ENCODE measurements at regions not wholly inside any gene's neighbourhood (a gene's known extent, or its start where the extent isn't known, plus 50 kb on each side); places are given as distances from the start of the nearest gene placed in this dataset.
"Not testable (repeated sequence)": the region's sequence is repeated elsewhere in the genome, so short reads cannot be mapped to it uniquely, and the experiment has no call there.

DNA sequence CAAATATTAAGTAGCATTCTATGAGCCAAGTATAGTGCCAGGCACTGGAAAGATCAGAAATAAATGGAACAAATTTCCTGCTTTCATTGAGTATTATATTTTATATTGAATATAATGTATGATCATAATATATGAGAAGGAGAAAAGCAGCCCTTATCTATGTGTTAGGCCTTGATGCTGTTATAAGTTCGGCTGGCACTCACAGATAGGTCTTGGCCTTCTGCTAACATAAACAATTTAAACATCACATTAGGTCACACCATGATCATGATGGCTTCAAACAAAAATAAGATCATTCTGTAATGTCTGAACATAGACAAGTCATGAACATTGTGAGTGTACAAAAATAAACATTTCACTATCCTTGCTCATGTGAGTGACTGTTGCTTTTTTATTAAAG is 584.0 kb upstream of the ZNF385D start:
- DNase-seq = no peak

DNA sequence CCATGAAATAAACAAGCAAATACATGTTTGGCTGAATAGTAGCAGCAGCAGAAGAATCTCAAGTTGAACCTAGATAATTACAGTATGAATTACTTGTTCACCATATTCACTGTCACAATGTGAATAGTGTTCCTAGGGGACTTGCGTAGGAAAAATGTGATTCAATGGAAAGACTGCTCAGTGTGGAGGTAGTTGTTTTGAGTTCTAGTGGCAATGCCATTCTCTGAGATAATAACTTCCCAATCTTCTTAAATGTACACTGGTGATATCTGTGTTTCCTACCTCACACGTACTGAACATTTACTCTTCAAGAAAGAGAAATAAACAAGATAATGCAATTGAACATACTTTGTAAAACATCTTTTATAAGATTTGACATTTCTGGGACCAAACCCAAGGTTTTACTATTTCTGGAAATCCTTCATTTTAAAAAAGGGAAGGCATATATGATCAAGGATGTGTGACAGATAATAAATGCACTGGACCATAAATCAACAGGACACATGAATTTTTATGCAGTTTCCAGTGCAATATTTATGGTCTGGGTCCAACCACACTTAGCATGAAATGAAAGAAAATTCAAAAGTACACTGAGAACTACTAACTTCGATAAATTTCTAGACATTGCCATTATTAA is 598.3 kb upstream of the ZNF385D start:
- no peak for DNase-seq

DNA sequence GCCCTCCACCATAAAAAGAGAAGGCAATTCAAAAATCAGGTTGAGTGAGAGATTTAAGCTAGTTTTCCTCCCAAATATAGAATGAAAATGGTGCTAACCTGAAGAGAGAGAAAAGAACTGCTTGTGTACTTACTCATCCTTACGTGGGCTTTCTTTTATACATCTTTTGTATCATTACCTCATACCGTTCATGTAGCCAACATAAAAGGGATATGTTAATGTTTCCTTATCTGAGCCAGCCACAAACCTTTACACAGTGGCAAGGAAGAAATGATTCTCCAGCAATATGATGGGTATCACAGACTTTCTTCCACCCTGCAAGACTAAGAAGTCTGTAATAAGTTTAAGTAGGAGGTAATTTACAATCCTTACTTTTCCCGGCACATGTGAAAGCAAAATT is 600.8 kb upstream of the ZNF385D start:
- no peak for DNase-seq

DNA sequence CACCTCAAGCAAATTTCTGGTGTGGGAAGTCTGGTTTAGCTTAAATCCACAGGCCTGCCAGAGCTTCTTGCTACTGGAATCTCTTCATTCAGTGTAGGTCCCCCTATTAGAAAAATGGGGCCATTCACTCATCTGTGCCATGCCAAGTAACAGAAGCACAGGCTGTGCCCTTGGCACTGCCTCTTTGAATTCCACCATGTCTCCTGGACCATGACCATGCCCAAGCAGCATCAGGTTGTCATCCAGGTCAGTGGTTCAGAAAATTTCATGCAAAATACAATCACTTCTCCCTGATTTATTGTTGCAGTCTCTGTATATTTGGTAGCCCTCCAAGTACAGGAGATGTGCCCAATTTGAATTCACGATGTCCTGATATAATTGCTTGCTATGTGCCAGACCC is 602.1 kb upstream of the ZNF385D start:
- DNase-seq = no peak

DNA sequence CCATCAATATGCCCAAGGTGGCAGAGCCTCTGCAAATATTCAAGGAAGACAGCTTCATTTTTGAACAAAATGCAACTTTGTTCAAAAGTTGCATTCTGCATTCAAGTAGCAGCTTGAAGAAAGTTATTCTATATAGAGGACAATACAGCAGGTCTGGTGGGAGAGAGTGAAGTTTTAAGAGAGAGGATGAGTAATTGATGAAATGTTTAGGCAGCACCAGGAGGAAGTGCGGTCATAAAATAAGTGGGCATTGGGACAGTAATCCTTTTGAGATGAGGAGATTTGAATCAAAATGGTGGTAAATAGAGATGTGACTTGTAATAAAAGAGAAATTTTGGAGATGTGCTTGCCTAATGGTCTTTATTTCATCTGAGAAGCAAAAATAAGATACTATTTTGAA is 607.3 kb upstream of the ZNF385D start:
- DNase-seq = no peak

DNA sequence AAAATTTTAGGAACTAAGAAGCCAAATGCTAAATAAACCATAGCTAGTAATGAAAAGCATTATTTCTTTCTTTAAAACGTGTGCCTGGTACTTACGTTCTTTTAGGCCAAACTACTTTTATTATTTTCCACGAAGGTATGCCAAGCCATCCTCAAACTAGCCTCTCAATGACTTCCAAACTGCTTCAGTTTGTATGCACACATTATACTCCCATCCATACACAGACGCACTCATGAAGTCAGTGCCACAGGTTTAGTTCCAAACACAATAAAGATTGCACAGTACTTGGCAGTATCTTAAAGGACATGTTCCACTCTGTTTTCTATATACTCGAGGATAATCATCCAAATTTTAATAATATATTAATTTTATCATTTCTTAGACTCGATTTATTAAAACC is 609.2 kb upstream of the ZNF385D start:
- DNase-seq = no peak

DNA sequence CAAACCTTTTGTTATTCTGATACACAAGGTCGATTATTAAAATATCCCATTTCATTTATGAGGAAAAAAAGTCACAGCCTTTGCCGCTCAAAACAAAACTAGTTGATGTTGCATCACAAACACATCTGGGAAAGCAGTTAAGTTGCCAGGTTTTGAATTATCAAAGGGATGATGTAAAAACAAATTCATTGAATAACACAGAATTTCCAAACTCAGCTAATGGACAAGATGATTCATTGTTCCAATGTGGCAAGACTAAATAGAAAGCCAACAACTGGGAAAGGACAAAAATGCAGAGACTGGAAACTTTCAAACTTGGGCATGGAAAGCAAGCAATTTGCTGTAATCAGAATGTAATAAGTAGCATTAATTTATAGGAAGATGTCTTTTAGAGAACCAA is 610.0 kb upstream of the ZNF385D start:
- DNase-seq = peak; percentile 40

DNA sequence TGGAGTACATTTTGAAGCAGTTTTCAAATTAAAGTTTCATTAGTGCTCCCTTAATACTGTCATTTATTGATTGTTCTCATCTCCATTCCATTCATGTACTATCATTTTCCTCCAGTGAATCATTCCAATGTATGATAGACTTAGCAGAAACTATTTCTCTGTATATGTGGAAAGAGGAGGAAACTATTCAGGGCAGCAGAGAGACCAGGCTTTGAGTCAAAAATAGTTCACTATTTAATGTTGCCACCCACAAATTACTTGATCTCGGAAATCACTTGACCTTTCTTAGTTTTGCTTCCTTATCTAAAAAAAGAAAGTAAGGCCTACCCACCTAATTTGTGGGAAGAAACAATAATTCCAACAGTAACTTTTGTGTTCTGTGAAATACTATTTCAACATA is 610.5 kb upstream of the ZNF385D start:
- DNase-seq = peak; percentile 19

DNA sequence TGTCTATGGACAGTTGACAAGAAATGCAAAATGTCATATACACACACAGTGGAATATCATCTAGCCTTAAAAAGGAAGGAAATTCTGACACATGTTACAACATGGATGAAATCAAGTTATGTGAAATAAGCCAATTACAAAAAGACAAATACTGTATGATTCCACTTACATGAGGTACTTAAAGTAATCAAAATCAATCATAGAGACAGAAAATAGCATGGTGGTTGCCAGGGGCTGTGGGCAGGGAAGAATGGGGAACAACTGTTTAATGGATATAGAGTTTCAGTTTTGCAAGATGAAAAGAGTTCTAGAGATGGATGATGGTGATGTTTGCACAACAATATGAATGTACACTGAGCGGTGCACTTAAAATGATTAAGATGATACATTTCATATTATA is 613.8 kb upstream of the ZNF385D start:
- DNase-seq = no peak

DNA sequence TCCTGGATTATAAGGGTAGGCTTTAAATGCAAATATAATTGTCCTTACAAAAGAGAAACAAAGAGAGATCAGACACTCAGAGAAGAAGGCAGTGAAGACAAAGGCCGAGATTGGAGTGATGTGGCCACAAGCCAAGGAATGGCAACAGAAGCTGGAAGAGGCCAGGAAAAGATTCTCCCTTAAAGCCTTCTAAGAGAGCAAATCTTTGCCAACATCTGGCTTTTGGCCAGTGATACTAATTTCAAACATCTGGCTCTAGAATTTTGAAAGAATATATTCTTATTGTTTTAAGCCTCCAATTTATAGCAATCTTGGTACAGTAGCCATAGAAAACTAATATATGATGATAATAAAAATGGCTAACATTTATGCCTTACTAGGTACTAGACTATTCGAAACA is 615.8 kb upstream of the ZNF385D start:
- no peak for DNase-seq

DNA sequence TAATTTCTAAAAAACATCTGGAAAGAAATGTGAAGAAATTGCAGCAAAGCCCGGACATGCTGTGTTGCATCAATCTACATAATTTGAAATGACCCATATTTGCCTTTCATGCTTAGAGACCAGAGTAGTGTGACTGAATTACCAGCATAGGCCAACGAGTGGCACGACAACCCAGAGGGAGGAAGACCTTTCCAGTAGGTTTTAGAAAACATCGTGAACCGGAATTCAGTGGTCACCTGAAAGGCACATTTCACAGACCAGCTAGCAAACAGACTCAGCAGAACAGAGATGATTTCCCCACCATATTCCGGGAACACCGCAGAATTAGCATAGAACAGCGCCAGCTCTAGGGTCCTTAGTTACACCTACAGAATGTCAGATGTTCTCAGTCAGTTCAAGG is 620.0 kb upstream of the ZNF385D start:
- no peak for DNase-seq

DNA sequence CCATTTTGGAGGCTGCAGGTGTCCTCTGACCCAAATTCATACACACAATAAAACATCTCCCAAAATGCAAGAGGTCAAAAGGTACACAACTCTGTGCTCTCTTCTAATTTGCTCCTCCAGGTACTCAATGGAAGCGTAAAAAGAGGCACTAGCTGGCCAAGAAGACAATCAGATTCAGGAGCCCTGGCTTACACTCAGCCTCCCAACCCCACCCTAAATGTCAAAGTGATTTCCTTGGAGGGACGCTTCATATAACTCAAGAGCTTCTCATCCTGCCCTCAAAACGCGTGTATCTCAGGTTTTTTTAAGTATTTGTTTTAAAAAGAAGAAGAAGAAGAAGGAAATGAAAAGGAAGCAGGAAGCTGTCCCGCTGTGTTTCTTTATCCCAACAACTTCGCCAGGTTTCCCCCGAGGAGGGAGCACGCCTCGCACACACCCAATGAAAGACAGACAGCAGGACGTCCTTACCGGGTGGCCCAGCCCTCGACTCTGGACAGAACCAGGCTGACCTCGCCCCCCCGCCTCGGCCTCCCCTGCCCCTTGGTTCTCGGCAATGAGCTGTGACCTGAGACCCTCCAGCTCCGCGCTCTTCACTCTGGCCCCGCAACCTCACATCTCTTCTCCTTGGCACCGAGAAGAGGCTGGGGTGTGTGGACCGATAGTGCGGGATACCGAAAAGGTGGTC is 620.7 kb upstream of the ZNF385D start:
- no peak for DNase-seq

DNA sequence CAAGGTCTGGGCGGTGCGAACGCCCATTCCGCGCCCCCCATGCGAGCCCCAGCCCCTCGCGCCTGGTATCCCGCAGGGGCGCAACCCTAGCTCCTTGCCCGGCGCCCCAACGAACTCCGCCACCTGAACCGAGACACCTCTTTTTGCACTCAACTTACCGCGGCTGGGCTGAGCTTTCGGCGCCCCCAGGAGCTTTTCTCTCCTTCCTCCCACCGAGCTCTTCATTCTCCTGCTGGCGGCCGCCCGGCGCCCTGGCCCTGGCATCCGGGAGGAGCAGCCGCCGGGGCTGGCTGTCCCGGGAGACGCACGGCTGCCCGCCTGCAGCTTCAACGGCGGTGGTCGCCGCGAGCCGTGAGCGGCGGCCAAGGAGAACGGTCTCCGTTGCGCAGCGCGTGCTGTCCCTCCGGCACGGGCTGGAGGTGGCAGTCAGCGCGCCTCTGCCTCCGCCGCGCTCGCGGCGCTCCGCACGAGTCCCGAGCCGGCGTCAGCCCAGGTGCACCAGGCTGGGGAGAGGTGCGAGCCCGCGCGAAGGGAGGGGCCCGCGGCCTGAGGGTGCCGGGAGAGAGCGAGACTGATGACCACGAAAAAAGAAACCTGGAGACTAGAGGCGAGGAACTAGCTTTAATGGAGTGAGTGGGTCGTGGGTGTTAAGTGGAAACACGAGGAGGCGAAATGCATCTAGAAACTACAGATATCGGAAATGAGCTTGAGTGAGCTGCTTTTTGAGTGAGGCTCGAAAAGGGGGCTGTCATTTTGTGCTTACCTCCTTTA is 621.5 kb upstream of the ZNF385D start:
- no peak for DNase-seq

DNA sequence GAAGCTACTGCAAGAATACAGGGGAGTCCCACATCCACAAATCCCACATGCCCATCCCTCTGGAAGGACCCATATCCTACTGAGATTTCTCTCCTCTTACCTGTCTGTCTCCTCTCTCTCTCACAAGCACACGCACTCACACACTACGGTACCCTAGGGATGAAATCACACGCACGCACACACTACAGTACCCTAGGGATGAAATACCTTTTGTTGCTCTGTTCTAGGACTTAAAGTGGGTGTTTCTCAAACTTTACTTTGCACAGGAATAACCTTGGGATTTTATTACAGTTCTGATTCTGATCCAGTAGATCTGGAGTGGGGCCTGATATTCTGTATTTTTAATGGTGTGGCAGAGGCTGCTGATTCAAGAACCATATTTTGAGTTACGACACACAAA is 622.2 kb upstream of the ZNF385D start:
- DNase-seq = no peak

DNA sequence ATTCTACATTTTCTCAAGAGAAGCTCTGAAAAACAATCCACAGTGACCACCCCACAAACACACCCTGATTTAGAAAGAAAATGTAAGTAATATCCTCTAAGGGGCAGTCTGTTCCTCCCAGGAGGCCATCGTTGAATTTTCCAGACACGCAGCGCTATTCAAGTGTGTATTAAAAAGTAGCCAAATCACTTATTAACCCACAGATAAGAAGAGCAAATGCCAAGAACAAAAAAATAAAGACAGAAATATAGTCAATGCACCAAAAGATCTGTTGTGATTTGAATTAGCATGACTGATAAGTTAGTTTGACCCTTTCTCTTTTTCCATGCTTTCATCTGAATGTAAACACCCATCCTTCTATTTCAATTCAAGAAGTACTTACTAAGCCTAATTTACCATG is 622.8 kb upstream of the ZNF385D start:
- DNase-seq = no peak

DNA sequence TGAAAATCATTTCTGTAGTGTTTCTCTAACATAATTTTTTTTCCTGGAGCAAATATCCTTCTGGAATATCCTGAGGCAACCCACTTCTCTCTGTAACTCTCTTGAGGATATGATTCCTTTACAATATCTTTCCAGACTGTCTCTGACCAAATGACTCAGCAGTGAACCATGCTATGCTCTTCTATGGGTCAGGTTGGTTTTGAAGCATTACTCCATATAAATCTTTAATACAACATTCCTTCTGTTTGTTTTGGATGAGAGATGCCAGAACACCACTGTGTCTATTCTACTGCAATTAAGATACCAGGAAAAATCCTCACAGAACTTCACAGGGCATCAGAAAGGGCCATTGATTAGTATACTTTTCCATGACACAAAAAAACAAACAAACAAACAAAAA is 626.4 kb upstream of the ZNF385D start:
- DNase-seq = peak; percentile 78

DNA sequence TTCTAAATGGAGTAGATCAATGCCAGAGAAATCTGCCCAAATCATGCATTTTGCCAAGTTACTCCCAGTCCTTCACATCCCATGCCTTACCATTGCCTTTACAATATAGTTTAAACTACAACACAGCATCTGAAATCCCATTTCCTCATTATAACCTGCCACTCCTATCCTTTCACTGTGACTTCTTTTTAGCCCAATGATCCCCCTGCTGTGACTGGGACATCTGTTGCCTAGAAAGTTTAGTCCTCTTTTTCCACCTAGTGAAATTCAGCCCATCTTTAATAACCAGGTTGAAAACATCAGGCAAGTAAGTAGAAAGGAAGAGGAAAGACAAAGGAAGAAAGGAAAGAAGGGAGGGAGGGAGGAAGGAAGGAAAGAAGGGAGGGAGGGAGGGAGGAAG is 627.9 kb upstream of the ZNF385D start:
- DNase-seq = no peak

DNA sequence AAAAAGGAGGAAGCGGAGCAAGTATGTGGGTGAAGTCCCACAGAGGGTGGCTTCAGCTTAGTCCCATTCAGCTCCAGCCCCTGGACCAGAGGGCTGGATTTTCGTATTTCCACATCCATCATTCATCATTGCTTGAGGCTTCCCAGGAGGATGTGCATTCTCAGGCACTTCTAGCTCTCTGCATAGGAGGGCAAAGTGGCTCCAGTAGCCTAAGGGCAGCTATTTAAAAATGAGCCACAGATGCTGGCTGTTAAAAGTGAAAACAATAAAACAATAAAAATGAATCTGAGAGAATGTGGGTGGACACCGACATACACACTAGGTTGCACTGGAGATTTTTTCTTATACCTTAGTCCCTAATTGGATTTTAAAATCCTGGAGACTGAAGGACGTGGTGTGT is 629.2 kb upstream of the ZNF385D start:
- no peak for DNase-seq

DNA sequence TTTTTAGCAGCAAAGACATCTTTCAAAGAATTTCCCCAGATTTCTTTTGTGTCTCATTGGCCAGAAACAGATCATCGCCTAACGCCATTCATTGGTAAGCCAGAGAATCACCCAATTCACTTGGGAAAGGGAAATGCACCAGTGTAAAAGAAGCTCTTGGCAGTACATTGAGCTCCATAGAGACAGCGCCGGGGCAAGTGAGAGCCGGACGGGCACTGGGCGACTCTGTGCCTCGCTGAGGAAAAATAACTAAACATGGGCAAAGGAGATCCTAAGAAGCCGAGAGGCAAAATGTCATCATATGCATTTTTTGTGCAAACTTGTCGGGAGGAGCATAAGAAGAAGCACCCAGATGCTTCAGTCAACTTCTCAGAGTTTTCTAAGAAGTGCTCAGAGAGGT is 630.6 kb upstream of the ZNF385D start:
- not testable (repeated sequence) for DNase-seq

DNA sequence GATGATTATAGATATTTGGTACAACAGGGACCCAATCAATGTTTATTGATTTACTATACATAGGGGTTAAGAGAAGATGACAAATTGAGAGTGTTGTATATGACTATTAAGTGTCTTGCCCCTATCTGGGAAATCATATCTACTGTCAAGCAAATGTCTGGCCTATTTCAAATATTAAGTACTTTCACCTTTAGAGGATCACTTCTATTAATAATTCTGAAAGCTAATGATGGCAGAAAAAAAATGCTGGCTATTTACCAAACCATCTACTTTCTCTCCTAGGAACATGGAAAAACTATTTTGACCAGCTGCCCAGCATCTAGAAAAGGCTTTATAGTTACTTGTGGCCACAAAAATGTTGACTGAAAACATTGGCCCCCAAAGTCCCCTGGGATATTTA is 632.3 kb upstream of the ZNF385D start:
- DNase-seq = no peak

DNA sequence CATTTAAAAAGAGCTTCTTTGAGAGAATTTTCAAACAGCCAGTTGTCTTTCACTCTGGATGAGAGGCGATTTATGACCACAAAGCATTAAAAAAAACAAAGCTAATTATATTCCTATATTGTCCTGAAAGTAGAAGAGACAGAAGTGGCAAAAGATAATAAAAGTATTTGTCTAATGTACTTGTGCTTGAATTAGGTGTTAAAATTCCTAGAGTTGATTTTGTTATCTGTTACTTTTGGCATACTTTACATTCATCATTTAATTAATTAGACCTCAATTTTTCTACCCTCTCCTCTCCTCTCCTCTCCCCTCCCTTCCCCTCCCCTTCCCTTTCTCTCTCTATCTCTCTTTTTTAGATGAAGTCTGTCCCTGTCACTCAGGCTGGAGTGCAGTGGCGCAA is 635.1 kb upstream of the ZNF385D start:
- no peak for DNase-seq

DNA sequence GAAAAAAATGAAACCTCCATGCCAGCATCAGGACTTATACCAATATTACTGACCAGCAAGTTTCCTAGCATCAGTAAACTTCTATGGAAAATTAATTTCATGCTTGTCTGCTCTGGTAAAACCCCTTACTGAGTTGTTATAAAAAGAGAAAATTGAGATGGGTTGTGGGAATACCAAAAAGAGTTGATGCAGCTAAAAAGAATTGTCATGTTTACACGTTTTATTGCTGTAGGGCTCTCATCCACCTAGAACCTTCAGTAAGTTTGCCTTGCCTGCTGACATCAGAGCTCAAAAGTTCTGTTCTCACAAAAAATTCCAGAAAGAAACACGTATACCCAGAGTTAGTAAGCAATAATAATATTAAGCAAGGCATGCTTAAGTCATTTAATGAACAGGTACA is 641.3 kb upstream of the ZNF385D start:
- DNase-seq = no peak

DNA sequence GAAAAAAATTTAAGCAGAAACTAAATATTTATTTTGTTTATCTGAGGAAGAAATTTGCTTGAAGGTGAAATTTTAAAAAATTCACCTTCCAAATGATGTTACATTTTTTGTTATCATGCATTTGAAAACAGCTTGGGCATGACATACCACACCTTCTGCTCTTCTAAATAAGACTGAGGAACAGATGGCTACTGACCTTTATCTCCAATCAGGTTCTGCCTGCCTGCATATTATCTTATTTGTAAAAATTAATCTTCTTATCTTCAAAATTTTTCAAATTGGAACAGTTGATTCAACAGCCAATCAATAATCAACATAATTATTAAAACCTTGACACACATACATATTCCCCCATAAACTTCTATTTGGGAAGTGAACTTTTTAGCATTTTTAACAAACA is 641.8 kb upstream of the ZNF385D start:
- DNase-seq = no peak

DNA sequence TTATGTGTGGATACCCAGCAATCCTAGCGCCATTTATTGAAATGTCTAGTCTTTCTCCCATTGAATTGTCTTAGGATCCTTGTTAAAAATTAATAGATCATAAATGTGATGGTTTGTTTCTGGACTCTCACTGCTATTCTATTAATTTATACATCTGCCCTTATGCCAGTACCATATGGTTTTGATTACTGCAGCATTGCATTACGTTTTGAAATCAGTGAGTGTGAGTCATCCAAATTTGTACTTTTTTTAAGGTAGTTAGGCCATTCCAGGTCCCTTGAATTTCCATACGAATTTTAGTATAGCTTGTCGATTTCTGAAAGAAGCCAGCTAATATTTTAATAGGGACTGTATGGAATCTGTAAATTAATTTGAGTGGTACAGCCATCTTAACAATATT is 648.6 kb upstream of the ZNF385D start:
- DNase-seq = peak; percentile 43
